Progenitor cell of endocrine pancreas (in vitro differentiated cells): ENCODE measurements at regions not wholly inside any gene's neighbourhood (a gene's known extent, or its start where the extent isn't known, plus 50 kb on each side); places are given as distances from the start of the nearest gene placed in this dataset.
A peak's percentile ranks its signal among the peaks of the same experiment; 100 is the strongest.
"Not testable (repeated sequence)": the region's sequence is repeated elsewhere in the genome, so short reads cannot be mapped to it uniquely, and the experiment has no call there.

ENCODE experiments used
- DNase-seq: peaks from one replicate; pipeline ENCODE4 v3.0.0; 2021; ENCODE audit warnings: low spot score; ENCODE audit not compliant: unreplicated experiment
- H3K27ac Mint-ChIP-seq: 2 replicates; pipeline ENCODE4 v1.8.0; 2021; ENCODE audit warnings: mild to moderate bottlenecking, moderate library complexity, mixed read lengths
- H3K27me3 Mint-ChIP-seq: 2 replicates; pipeline ENCODE4 v1.8.0; 2021; ENCODE audit warnings: mixed read lengths
- H3K36me3 Mint-ChIP-seq: 2 replicates; pipeline ENCODE4 v1.8.0; 2022; ENCODE audit warnings: mixed read lengths; ENCODE audit not compliant: insufficient read depth
- H3K4me1 Mint-ChIP-seq: 2 replicates; pipeline ENCODE4 v1.8.0; 2021; ENCODE audit warnings: low read depth, mixed read lengths
- H3K4me3 Mint-ChIP-seq: 2 replicates; pipeline ENCODE4 v1.8.0; 2021; ENCODE audit warnings: low read depth, mild to moderate bottlenecking, moderate library complexity, mixed read lengths
- H3K9me3 Mint-ChIP-seq: 2 replicates; pipeline ENCODE4 v1.8.0; 2021; ENCODE audit warnings: low read depth, mixed read lengths
- CTCF ChIP-seq: fragments of 200-600 bp; sonication (generic); IDR thresholded peaks from one replicate; pipeline ENCODE4 v1.5.0; 2021; ENCODE audit warnings: antibody characterized with exemption, mild to moderate bottlenecking; ENCODE audit not compliant: unreplicated experiment

DNA sequence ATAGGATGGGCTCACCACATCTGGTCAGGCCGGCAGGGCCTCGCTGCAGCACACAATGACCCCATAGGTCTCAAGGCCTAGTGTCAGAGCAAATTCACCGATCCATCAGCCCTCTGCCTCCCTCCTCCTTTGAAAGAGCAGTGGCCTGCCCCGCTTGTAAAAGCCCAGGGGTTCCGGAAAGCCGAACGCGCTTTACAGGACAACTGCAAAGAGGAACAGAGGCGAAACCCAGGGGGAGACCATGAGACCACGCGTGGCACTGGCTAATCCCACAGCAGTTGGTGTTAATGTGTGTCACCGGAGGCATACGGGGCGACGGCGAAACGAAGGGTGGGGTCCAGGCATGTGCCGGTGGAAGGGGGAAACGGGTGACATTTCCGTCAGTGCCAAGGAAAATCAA lies 699.9 kb upstream of the TPTE start:
- not testable (repeated sequence) for H3K27ac Mint-ChIP-seq, H3K4me1 Mint-ChIP-seq, H3K36me3 Mint-ChIP-seq, H3K27me3 Mint-ChIP-seq, H3K4me3 Mint-ChIP-seq, H3K9me3 Mint-ChIP-seq, DNase-seq

- not testable (repeated sequence) for H3K36me3 Mint-ChIP-seq, H3K27me3 Mint-ChIP-seq, H3K9me3 Mint-ChIP-seq, DNase-seq, H3K4me1 Mint-ChIP-seq, H3K4me3 Mint-ChIP-seq, H3K27ac Mint-ChIP-seq
Measured at GRCh38 chr21:9822093-9822820, 699.1 kb upstream of the TPTE start.

DNA sequence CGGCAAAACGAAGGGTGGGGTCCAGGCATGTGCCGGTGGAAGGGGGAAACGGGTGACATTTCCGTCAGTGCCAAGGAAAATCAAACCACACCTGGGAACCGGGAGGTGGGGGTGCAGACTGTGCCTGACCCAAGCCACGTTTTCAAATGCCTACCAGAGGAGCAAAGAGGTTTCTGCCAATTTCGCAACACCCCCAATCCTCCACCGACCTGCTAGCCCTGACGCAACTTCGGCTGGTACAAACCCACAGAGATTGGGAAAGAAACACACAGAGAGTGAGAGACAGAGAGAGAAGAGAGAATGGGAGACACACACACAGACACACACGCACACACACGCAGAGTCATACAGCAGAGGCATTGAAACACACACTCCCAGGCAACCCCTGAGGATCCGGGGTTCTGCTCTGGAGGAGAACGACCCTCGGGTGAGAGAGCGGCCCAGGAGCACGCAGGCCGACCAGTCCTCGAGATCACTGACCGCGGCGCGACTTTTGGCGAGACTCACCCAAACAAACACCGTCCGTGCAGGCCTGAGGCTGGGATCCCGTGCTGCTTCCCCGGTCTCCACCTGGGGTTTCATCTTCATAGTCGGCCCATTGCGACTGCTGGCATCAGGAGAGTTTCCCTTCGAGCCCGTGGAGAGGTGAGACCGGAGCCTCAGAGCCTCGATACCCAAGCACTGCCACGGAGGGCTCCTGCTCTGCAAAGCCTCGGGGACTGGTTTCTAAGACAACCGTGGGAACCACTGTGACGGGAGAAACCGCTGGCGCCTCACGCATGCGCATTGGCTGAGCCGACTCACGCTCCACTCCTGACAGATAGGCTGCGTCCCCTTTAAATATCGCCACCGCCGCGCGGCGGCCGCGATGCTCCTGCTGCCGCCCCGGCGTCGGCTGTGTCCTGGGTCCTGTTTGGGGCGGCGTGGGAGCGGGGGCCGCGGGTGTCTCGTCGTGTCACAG lies 697.9 kb upstream of the TPTE start:
- peak; percentile 34 for DNase-seq
- not testable (repeated sequence) for H3K4me1 Mint-ChIP-seq, H3K27me3 Mint-ChIP-seq, H3K27ac Mint-ChIP-seq, H3K36me3 Mint-ChIP-seq, H3K9me3 Mint-ChIP-seq, H3K4me3 Mint-ChIP-seq

GRCh38 chr21:9830801-9831200 lies 690.6 kb upstream of the TPTE start:
- not testable (repeated sequence) for H3K27me3 Mint-ChIP-seq, H3K4me3 Mint-ChIP-seq, H3K36me3 Mint-ChIP-seq, H3K27ac Mint-ChIP-seq, H3K4me1 Mint-ChIP-seq, H3K9me3 Mint-ChIP-seq, DNase-seq

- H3K27me3 Mint-ChIP-seq, H3K4me3 Mint-ChIP-seq, H3K4me1 Mint-ChIP-seq, H3K36me3 Mint-ChIP-seq, H3K9me3 Mint-ChIP-seq, H3K27ac Mint-ChIP-seq: not testable (repeated sequence)
- peak; percentile 51 for DNase-seq
Measured at GRCh38 chr21:9832751-9833150, 688.6 kb upstream of the TPTE start.

GRCh38 chr21:9836547-9836946 lies 684.8 kb upstream of the TPTE start:
- H3K27ac Mint-ChIP-seq, H3K4me3 Mint-ChIP-seq, H3K36me3 Mint-ChIP-seq, DNase-seq, H3K27me3 Mint-ChIP-seq, H3K4me1 Mint-ChIP-seq: not testable (repeated sequence)
- H3K9me3 Mint-ChIP-seq = peaks cover 32% of the 10 kb centered on the region

DNA sequence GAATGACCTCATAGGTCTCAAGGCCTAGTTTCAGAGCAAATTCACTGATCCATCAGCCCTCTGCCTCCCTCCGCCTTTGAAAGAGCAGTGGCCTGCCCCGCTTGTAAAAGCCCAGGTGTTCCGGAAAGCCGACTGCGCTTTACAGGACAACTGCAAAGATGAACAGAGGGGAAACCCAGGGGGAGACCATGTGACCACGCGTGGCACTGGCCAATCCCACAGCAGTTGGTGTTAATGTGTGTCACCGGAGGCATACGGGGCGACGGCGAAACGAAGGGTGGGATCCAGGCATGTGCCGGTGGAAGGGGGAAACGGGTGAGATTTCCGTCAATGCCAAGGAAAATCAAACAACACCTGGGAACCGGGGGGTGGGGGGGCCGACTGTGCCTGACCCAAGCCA lies 684.4 kb upstream of the TPTE start:
- H3K36me3 Mint-ChIP-seq, DNase-seq, H3K4me1 Mint-ChIP-seq, H3K27me3 Mint-ChIP-seq, H3K27ac Mint-ChIP-seq, H3K4me3 Mint-ChIP-seq: not testable (repeated sequence)
- peaks cover 36% of the 10 kb centered on the region for H3K9me3 Mint-ChIP-seq

DNA sequence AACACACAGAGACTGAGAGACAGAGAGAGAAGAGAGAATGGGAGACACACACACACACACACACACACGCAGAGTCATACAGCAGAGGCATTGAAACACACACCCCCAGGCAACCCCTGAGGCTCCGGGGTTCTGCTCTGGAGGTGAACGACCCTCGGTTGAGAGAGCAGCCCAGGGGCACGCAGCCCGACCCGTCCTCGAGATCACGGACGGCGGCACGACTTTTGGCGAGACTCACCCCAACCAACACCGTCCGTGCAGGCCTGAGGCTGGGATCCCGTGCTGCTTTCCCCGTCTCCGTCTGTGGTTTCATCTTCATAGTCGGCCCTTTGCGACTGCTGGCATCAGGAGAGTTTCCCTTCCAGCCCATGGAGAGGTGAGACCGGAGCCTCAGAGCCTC lies 683.9 kb upstream of the TPTE start:
- DNase-seq, H3K4me3 Mint-ChIP-seq, H3K36me3 Mint-ChIP-seq, H3K27me3 Mint-ChIP-seq, H3K27ac Mint-ChIP-seq, H3K4me1 Mint-ChIP-seq: not testable (repeated sequence)
- peaks cover 39% of the 10 kb centered on the region for H3K9me3 Mint-ChIP-seq

- Mint-ChIP-seq H3K4me1 (no peaks in the 10 kb centered on the region), H3K36me3 (peaks cover 6% of the 10 kb centered on the region), H3K9me3 (peaks cover 45% of the 10 kb centered on the region), H3K4me3 (no peak overlapping the region), H3K27me3 (no peaks in the 10 kb centered on the region), H3K27ac (no peak overlapping the region)
- TF ChIP-seq CTCF = no peak
- no peak for DNase-seq
Measured at GRCh38 chr21:9837946-9838737, 683.2 kb upstream of the TPTE start.
